OCI-LY1 (cell line): ENCODE measurements at regions not wholly inside any gene's neighbourhood (a gene's known extent, or its start where the extent isn't known, plus 50 kb on each side); places are given as distances from the start of the nearest gene placed in this dataset.

Source experiments
- CTCF ChIP-seq: fragments of 200-600 bp; sonication (generic), shearing (Covaris generic); IDR thresholded peaks from 2 replicates; pipeline ENCODE4 v1.5.1; 2017; ENCODE audit warnings: mild to moderate bottlenecking, antibody characterized with exemption, low read length, moderate library complexity, mixed read lengths
- EZH2 ChIP-seq: fragments of 200-600 bp; sonication (generic), shearing (Covaris generic); IDR thresholded peaks from 2 replicates; pipeline ENCODE4 v1.8.0; 2017; ENCODE audit warnings: borderline replicate concordance, mixed run types, mild to moderate bottlenecking, antibody characterized with exemption, low read length, moderate library complexity, mixed read lengths

GRCh38 chr3:4011166-4011565, 211.9 kb downstream of the LRRN1 start:
- TF ChIP-seq CTCF (no peak), EZH2 (no peak)
